Hematopoietic multipotent progenitor cell treated with erythropoietin and hydrocortisone succinate and interleukin-3 and kit ligand, for 6 days (in vitro differentiated cells): ENCODE measurements at regions not wholly inside any gene's neighbourhood (a gene's known extent, or its start where the extent isn't known, plus 50 kb on each side); places are given as distances from the start of the nearest gene placed in this dataset.

Source experiments
- DNase-seq: peaks from one replicate; pipeline ENCODE4 v3.0.0-alpha.2; 2015

GRCh38 chr2:83756219-83756618, 702.9 kb downstream of the SUCLG1 start:
- no peak for DNase-seq

DNA sequence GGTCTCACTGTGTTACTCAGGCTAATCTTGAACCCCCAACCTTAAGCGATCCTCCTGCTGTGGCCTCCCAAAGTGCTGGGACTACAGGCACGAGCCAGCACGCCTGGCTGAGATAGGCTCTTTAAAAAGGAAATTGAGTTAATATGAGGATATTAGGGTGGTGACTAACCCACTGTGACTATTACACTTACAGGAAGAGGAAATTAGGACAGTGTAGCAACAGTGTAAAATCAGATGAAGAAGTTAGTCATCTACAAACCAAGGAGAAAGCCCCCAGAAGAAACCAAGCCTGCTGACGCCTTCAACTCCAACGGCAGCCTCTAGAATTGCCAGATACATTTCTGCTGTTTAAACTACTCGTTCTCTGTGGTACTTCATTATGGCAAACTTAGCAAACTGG, 711.9 kb downstream of the SUCLG1 start:
- DNase-seq, result no peak

DNA sequence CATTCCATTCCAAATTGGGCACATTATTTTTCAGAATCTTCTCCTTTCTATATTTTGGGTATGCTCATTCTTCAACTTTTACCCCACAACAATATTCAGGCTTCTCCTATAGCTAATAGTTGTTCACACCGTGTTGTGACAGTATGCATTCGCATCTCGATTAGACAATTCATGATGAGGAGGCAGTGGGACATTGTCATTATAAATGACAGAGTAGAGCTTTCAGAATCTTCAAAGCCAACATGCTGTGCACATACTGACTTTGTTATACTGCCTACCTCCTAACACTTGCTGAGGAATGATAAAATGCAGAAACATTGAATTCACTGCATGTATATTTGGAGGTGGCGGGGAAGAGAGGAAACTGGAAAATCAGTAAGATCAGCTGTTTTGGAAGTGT, 714.2 kb downstream of the SUCLG1 start:
- no peak for DNase-seq

- no peak for DNase-seq
Observed at GRCh38 chr2:83742117-83742782, 716.8 kb downstream of the SUCLG1 start.

DNA sequence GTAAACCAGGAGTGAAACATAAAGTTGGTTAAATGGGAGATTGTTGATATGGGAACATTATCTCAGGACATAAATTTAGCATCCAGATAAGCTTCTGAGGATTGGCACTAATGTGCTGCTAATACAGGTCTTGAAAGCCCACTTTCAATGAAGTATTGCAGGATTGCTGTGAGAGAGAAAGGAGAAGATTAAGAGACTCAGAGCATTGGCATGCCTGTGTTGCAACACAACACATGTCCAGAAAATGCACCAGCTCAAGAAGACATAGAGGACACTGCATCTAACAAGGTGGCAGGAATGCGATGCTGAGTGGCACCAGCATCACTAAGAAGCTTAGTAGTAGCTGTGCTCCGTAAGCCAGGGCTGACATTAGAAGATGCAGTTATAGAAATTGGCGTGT, 728.9 kb downstream of the SUCLG1 start:
- DNase-seq, result no peak

DNA sequence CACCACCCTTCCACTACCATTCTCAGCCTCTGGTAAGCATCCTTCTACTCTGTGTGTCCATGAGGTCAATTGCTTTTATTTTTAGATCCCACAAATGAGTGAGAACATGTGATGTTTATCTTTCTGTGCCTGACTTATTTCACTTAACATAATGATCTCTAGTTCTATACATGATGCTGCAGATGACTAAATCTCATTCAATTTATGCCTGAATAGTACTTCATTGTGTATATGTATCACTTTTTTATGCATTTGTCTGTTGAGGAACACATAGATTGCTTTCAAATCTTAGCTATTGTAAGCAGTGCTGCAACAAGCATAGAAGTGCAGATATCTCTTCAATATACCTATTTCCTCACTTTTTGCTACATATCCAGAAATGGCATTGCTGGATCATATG, 733.3 kb downstream of the SUCLG1 start:
- DNase-seq, result no peak

DNA sequence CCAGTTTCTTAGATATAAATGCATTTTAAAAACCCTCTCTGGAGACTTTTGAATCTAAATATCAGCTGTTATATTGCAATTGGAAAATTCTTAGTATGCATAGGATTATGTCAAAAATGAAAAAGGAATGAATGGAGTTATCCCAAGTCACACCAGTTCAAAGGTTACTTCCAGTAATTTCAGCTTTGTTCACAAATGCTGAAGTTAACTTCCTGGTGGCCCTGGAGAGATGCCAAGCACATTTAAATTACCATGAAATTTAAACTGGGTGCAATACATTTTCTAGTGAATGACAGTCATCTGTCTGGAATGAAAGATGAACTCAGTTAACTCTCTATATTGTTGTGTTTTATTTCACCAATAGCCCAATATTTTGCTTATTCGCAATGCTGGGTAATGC, 753.9 kb downstream of the SUCLG1 start:
- DNase-seq, result no peak

DNA sequence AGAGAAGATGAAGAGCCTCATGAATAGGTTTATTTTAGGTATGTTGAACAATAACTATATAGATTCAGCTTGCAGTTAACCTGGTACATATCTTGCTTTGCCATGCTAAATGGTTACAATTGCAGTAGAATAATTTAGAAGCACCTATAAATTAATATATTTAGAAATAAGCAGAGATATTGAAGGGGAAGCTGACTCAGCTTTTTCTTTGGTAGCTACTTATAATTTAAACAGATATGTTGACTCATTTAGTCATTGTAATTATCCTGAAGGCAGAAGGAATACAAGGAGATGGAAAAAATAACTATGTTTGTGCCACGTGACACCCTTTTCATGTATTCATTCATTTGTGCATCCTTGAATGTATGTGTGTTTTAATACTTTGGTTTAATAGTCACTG, 755.5 kb downstream of the SUCLG1 start:
- DNase-seq, result no peak

- no peak for DNase-seq
Observed at GRCh38 chr2:83696838-83697237, 762.2 kb downstream of the SUCLG1 start.

DNA sequence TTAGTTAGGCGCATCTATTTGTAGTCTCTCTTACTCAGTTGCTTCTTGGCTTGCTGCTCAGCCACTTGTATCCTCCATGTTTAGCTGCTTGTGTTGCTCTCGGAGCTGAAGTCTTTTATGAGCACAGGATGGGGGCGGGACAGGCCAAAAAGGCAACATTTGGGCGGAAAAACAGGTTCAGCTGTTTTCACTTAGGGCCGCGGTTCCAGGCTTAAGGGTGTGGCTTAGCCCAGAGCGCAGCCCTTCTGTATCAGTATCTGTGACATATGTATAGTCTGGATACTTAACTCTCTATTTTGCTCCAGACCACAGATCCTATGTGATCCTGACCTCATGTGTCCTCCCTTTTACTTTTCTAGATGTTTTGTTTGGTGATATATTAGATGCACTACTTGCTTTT, 763.5 kb downstream of the SUCLG1 start:
- no peak for DNase-seq

DNA sequence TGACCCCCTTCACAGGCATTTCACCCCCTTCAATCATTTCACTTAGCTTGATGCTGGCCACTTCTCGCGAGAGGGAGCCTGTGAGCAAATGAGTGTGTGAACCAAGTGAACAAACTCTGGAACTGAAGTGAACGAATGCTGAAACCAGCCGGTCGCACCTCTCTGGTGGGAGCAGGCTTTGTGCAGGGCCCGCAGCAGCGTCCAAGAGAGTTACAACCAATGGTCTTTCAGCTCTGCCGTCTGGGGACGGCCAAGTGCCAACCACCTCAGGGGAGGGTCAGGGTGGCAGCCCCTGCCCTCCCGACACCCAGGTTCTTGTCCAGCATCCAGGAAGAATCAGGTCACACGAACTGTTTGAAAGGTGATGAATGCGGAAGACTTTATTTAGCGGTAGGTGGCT, 764.0 kb downstream of the SUCLG1 start:
- DNase-seq, result no peak

- no peak for DNase-seq
Observed at GRCh38 chr2:83689402-83689801, 769.7 kb downstream of the SUCLG1 start.

- no peak for DNase-seq
Observed at GRCh38 chr2:83686863-83687262, 772.2 kb downstream of the SUCLG1 start.

DNA sequence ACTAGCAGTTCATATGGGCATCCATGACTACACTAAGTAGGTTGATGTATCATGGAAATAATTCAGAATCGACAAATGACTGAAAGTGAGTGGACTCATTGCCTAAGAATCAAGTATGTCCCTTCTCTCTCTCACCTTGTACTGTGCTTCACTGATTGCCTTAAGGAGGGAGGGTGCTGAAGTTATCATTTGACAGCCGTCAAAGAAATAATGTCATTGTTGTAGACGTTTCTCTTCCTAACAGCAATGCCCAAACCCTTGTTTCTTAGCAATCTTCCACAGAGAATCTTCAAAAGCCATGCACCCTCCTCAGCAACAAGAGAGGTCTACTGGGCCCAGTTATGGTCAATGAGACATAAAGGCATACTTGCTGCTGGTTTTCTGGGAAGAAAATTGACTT, 785.0 kb downstream of the SUCLG1 start:
- no peak for DNase-seq

DNA sequence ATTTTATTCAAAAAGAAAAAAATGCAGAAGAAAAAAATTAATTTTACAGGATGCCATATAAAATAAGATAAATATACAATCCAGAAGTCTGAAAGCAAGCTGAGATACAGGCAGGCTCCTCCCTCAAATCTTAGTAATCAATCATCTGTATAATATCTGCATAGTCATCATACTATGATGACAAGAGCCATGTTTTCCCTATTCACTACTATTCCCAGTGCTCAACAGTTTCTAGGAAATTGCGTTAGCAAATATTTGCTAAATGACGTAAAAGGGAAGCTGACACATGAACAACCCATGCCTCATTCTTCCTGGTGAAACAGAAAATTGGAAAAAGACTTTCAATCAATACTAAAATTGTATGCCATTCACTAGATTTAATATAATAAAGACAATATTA, 793.2 kb downstream of the SUCLG1 start:
- DNase-seq, result no peak

DNA sequence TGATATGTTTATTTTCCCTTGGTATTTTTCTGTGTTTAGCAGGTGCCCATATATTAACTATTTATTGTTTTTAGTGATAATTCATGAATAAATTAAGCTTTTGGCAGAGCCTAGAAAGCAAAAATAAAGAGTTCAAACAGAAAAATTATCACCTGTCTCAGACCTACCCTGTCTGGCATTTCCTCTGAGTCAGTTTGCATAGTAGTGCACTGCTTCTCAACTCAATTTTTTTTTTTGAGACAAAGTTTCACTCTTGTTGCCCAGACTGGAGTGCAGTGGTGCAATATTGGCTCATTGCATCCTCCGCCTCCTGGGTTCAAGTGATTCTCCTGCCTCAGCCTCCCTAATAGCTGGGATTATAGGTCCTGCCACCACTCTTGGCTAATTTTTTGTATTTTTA, 793.9 kb downstream of the SUCLG1 start:
- DNase-seq, result no peak

DNA sequence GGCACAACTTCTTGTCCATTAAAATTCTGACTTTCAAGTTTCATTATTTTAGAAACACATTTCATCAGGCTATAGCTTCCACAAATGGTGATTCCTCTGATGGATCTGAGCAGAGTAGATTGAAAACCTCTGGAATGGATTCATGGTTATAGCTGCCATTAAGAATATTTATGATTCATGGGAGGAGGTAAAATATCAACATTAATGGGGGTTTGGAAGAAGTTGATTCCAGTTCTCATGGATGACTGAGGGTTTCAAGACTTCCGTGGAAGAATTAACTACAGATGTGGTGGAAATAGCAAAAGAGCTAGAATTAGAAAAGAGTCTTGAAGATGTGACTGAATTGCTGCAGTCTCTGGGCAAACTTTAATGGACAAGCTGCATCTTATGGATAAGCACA, 797.4 kb downstream of the SUCLG1 start:
- DNase-seq, result no peak

DNA sequence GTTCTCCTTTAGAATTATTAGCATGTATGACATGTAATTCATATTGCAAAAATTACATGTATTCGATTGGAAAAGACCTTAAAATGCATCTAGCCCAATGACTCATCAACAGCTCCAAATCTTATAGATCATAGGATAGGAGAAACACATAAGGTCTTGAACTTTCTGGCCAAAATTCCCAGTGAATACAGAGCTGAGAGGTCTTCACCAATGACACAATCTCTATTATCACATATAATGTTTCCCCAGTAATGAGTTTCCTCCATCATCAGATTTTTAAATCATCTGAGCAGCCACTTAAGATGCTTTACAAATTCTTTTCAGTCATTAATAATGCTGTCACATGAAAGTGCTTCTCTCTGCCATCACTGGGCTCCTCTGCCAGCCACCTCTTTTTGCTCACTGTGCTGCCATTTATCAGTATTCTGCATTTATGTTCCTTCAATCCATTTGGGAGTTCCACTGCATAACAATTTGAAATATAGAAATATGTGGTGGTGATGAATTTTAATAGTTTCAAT, 804.9 kb downstream of the SUCLG1 start:
- DNase-seq, result no peak

- DNase-seq, result no peak
Observed at GRCh38 chr2:83650898-83651297, 808.2 kb downstream of the SUCLG1 start.

- no peak for DNase-seq
Observed at GRCh38 chr2:83650161-83650560, 808.9 kb downstream of the SUCLG1 start.

- no peak for DNase-seq
Observed at GRCh38 chr2:83640506-83640905, 818.6 kb downstream of the SUCLG1 start.

DNA sequence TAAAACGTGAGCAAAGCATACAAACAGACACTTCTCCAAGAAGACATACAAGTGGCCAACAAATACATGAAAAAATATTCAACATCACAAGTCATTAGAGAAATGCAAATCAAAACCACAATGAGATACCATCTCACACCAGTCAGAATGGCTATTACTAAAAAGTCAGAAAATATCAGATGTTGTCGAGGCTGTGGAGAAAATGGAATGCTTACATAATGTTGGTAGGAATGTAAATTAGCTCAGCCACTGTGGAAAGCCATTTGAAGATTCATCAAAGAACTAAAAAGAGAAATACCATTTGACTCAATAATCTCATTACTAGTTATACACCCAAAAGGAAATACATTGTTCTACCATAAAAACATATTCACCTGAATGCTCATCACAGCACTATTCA, 825.7 kb downstream of the SUCLG1 start:
- no peak for DNase-seq

GRCh38 chr2:83630351-83630750, 828.7 kb downstream of the SUCLG1 start:
- DNase-seq, result no peak

- DNase-seq, result no peak
Observed at GRCh38 chr2:83615511-83615910, 843.6 kb downstream of the SUCLG1 start.

GRCh38 chr2:83613178-83613577, 845.9 kb downstream of the SUCLG1 start:
- DNase-seq, result no peak
